ENCODE measurements at regions not wholly inside any gene's neighbourhood (a gene's known extent, or its start where the extent isn't known, plus 50 kb on each side); places are given as distances from the start of the nearest gene placed in this dataset.
A peak's percentile ranks its signal among the peaks of the same experiment; 100 is the strongest.

DNA sequence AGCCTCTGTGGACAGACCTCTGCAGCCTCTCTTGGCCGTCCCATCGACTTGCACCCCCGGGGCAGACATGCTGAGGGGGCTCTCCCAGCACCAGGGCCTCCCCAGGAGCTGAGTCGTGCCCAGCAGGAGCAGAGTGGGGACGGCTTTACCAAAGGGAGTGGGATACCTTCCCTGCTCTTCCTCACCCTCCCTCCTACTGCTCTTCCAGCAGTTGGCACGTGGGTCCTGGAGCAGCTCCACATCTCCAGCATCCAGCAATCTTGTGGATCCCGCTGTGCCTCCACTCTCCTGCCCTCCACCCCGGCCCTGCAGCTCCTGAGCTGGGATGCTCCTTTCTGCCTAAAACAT lies 854.0 kb downstream of the BRD1 start:
- no peaks in the 10 kb centered on the region for H3K36me3 Mint-ChIP-seq (ENCODE audit: low read depth)
- peaks cover 5% of the 10 kb centered on the region for H3K27me3 Mint-ChIP-seq (ENCODE audit: low read depth)
- TF ChIP-seq CTCF (conservative IDR thresholded peaks at IDR 0.05), result no peak
- peaks cover 5% of the 10 kb centered on the region for H3K4me1 Mint-ChIP-seq
- no peak for DNase-seq (ENCODE audit: low read depth, low spot score)
- no peaks in the 10 kb centered on the region for H3K9me3 Mint-ChIP-seq
- H3K27ac Mint-ChIP-seq (ENCODE audit: unreplicated experiment), result no peak overlapping the region
- no peak overlapping the region for H3K4me3 Mint-ChIP-seq

- peaks cover 5% of the 10 kb centered on the region for H3K4me1 Mint-ChIP-seq
- no peak overlapping the region for H3K4me3 Mint-ChIP-seq
- H3K36me3 Mint-ChIP-seq (ENCODE audit: low read depth), result no peaks in the 10 kb centered on the region
- no peak for DNase-seq (ENCODE audit: low read depth, low spot score)
- H3K27ac Mint-ChIP-seq (ENCODE audit: unreplicated experiment), result no peak overlapping the region
- H3K27me3 Mint-ChIP-seq (ENCODE audit: low read depth), result peaks cover 5% of the 10 kb centered on the region
- H3K9me3 Mint-ChIP-seq, result no peaks in the 10 kb centered on the region
- TF ChIP-seq CTCF (conservative IDR thresholded peaks at IDR 0.05), result no peak
These were observed 854.5 kb downstream of the BRD1 start for GRCh38 chr22:48972979-48973693.

GRCh38 chr22:48968201-48968959 lies 859.3 kb downstream of the BRD1 start:
- DNase-seq (ENCODE audit: low read depth, low spot score), result no peak

GRCh38 chr22:48963405-48963804 lies 864.3 kb downstream of the BRD1 start:
- Mint-ChIP-seq H3K4me1 (peaks cover 17% of the 10 kb centered on the region), H3K36me3 (ENCODE audit: low read depth) (no peaks in the 10 kb centered on the region), H3K27ac (ENCODE audit: unreplicated experiment) (no peak overlapping the region), H3K27me3 (ENCODE audit: low read depth) (no peaks in the 10 kb centered on the region), H3K4me3 (no peak overlapping the region), H3K9me3 (no peaks in the 10 kb centered on the region)
- TF ChIP-seq CTCF (conservative IDR thresholded peaks at IDR 0.05), result no peak
- no peak for DNase-seq (ENCODE audit: low read depth, low spot score)

More at GRCh38 chr22:48968201-48968959, 859.3 kb downstream of the BRD1 start:
- peak; percentile 68 for TF ChIP-seq CTCF (conservative IDR thresholded peaks at IDR 0.05)
- Mint-ChIP-seq H3K27ac (ENCODE audit: unreplicated experiment) (no peak overlapping the region), H3K9me3 (no peaks in the 10 kb centered on the region), H3K36me3 (ENCODE audit: low read depth) (no peaks in the 10 kb centered on the region), H3K27me3 (ENCODE audit: low read depth) (peaks cover 5% of the 10 kb centered on the region), H3K4me3 (no peak overlapping the region), H3K4me1 (peaks cover 5% of the 10 kb centered on the region)

DNA sequence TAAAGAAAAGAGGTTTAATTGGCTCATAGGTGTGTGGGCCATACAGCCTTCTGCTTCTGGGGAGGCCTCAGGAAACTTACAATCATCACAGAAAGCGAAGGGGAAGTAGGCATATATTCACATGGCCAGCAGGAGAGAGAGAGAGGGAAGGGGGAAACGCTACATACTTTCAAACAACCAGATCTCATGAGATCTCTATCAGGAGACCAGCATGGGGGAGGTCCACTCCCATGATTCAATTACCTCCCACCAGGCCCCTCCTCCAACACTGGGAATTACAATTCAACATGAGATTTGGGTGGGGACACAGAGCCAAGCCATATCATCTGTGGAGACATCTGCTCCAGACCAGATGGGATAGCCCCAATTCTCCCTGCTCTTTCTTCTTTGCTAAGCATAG lies 866.0 kb downstream of the BRD1 start:
- Mint-ChIP-seq H3K36me3 (ENCODE audit: low read depth) (no peaks in the 10 kb centered on the region), H3K9me3 (peaks cover 3% of the 10 kb centered on the region), H3K27ac (ENCODE audit: unreplicated experiment) (peak overlapping the region; percentile 43), H3K4me1 (peaks cover 17% of the 10 kb centered on the region), H3K4me3 (no peak overlapping the region), H3K27me3 (ENCODE audit: low read depth) (no peaks in the 10 kb centered on the region)
- TF ChIP-seq CTCF (conservative IDR thresholded peaks at IDR 0.05), result no peak
- DNase-seq (ENCODE audit: low read depth, low spot score), result no peak

Data from neural crest cell (in vitro differentiated cells).